ENCODE measurements at regions not wholly inside any gene's neighbourhood (a gene's known extent, or its start where the extent isn't known, plus 50 kb on each side); places are given as distances from the start of the nearest gene placed in this dataset.
"Not testable (repeated sequence)": the region's sequence is repeated elsewhere in the genome, so short reads cannot be mapped to it uniquely, and the experiment has no call there.

- DNase-seq = not testable (repeated sequence)
These were observed 132.7 kb downstream of the SNX10 start for GRCh38 chr7:26424319-26424718.

- DNase-seq = no peak
These were observed 134.0 kb downstream of the SNX10 start for GRCh38 chr7:26425655-26426054.

- DNase-seq = no peak
These were observed 134.4 kb downstream of the SNX10 start for GRCh38 chr7:26426096-26426495.

GRCh38 chr7:26428571-26428970, 136.9 kb downstream of the SNX10 start:
- no peak for DNase-seq

GRCh38 chr7:26429168-26429567, 137.5 kb downstream of the SNX10 start:
- no peak for DNase-seq

GRCh38 chr7:26434974-26435373, 143.3 kb downstream of the SNX10 start:
- DNase-seq = no peak

GRCh38 chr7:26437003-26437532, 145.4 kb downstream of the SNX10 start:
- DNase-seq = no peak

- no peak for DNase-seq
These were observed 146.4 kb downstream of the SNX10 start for GRCh38 chr7:26438078-26438477.

- DNase-seq = no peak
These were observed 148.0 kb downstream of the SNX10 start for GRCh38 chr7:26439521-26440232.

- no peak for DNase-seq
These were observed 148.8 kb downstream of the SNX10 start for GRCh38 chr7:26440233-26441001.

- DNase-seq = no peak
These were observed 149.4 kb downstream of the SNX10 start for GRCh38 chr7:26441002-26441521.

GRCh38 chr7:26441611-26442277, 150.1 kb downstream of the SNX10 start:
- no peak for DNase-seq

- DNase-seq = no peak
These were observed 151.3 kb downstream of the SNX10 start for GRCh38 chr7:26443006-26443405.

- no peak for DNase-seq
These were observed 152.1 kb downstream of the SNX10 start for GRCh38 chr7:26443751-26444150.

- no peak for DNase-seq
These were observed 152.9 kb downstream of the SNX10 start for GRCh38 chr7:26444555-26444954.

GRCh38 chr7:26447116-26447515, 155.5 kb downstream of the SNX10 start:
- DNase-seq = no peak

- no peak for DNase-seq
These were observed 157.8 kb downstream of the SNX10 start for GRCh38 chr7:26449175-26450165.

- DNase-seq = no peak
These were observed 160.3 kb downstream of the SNX10 start for GRCh38 chr7:26451997-26452396.

- no peak for DNase-seq
These were observed 162.5 kb downstream of the SNX10 start for GRCh38 chr7:26454180-26454579.

- no peak for DNase-seq
These were observed 166.2 kb downstream of the SNX10 start for GRCh38 chr7:26457696-26458327.

GRCh38 chr7:26458466-26459145, 166.9 kb downstream of the SNX10 start:
- no peak for DNase-seq

Data from T-helper 1 cell (primary cell).